ENCODE measurements at regions not wholly inside any gene's neighbourhood (a gene's known extent, or its start where the extent isn't known, plus 50 kb on each side); places are given as distances from the start of the nearest gene placed in this dataset.
A peak's percentile ranks its signal among the peaks of the same experiment; 100 is the strongest.

DNA sequence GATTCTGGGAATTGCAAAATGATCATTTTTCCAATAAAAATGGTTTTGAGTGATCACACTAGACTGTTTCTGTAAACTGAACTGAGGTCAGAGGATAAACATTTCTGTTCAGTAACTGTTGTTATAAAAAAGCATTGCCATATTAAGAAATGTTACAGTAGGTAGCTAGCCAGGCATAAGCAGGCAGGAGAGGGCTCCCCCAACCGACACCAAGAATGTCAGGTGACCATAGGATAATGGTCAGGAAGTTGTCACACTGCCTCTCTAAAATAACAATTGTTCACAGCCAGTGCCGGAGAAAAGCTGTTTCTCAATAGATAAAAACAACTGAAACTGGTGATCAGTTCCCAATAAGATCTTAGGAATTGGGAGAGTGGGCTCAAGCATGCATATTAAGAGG is 306.2 kb upstream of the SLIT2 start:
- no peak overlapping the region for H3K4me3 Mint-ChIP-seq
- no peaks in the 10 kb centered on the region for H3K27me3 Mint-ChIP-seq
- peaks cover 0 to 4% (median 2%) of the 10 kb centered on the region in 3 donors for H3K9me3 Mint-ChIP-seq
- H3K36me3 Mint-ChIP-seq: no peaks in the 10 kb centered on the region
- H3K4me1 Mint-ChIP-seq: no peaks in the 10 kb centered on the region
- H3K27ac Mint-ChIP-seq: no peak overlapping the region

DNA sequence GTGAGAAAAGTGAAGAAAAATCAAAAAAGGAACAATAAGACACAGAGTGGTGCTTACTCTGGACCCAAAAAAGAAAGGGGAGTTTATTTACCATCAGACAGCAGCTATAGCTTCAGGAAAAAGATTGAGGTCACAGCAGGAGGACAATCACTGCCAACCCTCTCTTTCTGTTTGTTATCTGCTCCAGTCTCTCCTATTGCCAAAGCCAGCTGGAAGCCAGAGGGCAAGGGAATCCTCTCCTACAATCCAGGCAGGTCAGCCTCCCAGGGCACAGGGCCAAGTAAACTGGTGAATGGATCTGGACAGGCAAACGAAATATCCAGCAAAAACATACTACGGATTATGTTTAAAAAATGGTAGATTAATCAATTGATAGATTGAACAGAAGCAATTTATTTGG is 306.9 kb upstream of the SLIT2 start:
- Mint-ChIP-seq H3K27ac (no peak overlapping the region), H3K4me1 (no peaks in the 10 kb centered on the region), H3K9me3 (peaks cover 0 to 4% (median 2%) of the 10 kb centered on the region in 3 donors), H3K4me3 (no peak overlapping the region), H3K36me3 (no peaks in the 10 kb centered on the region), H3K27me3 (no peaks in the 10 kb centered on the region)

DNA sequence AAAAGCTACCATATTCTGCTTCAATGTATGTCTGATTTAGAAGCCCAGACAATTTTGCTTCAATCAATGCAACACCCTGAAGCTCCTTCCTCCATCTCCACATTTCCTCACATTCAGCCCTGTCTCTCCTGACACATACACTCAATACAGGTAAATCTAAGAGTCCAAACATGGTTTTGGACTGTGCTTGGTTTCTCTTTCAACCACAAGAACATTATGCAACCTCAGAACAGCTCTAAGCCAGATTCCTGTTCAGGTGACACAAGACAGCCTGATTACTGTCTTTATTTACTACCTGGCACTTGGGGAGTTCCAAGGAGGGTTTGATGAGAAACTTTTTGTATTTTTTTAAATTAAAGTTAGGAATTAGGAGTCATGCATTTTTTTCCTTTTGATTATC is 307.5 kb upstream of the SLIT2 start:
- Mint-ChIP-seq H3K4me3 (no peak overlapping the region), H3K36me3 (no peaks in the 10 kb centered on the region), H3K9me3 (peaks cover 0 to 4% (median 2%) of the 10 kb centered on the region in 3 donors), H3K27ac (no peak overlapping the region), H3K4me1 (no peaks in the 10 kb centered on the region), H3K27me3 (no peaks in the 10 kb centered on the region)

DNA sequence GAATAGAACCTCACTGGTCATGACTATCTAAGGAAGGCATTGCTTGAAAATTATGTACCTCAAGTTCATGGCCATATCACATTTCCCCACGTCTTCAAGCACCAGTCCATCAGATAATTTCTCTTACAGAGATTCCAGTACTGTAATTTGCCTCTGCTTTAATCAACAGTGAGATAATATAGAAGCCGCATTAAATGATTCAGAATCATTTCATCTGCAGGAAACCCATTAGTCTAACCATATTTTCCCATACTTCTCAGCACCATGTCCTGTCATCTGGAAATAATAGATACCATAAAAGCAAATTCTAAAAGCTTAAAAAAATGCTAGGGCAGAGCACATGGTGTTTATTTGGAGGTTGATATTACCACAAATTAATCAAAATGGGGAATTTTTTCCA is 310.3 kb upstream of the SLIT2 start:
- H3K4me1 Mint-ChIP-seq: no peaks in the 10 kb centered on the region
- H3K27me3 Mint-ChIP-seq: no peaks in the 10 kb centered on the region
- H3K9me3 Mint-ChIP-seq: peaks cover 0 to 4% (median 1%) of the 10 kb centered on the region in 3 donors
- H3K4me3 Mint-ChIP-seq: no peak overlapping the region
- H3K27ac Mint-ChIP-seq: no peak overlapping the region
- no peaks in the 10 kb centered on the region for H3K36me3 Mint-ChIP-seq

DNA sequence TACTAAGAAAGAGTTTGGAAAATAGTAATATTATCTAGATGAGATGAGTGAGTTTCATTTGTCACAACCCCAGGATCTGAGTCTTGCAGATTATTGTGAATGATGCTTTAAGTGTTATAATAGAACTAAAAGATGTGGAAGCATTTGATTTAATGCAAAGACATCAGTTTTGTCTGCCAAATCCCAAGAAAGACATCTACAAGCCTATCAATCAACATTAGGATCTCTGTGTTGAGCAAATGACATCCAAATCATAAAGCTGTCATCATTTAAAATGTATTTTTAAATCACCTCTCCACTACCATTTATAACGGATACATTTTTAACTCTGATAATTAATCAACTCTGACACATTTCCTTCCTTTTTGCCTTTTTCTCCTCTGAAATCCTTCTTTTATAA is 310.8 kb upstream of the SLIT2 start:
- no peaks in the 10 kb centered on the region for H3K4me1 Mint-ChIP-seq
- H3K27ac Mint-ChIP-seq: no peak overlapping the region
- no peak overlapping the region for H3K4me3 Mint-ChIP-seq
- H3K9me3 Mint-ChIP-seq: peaks cover 0 to 4% (median 1%) of the 10 kb centered on the region in 3 donors
- H3K27me3 Mint-ChIP-seq: no peaks in the 10 kb centered on the region
- H3K36me3 Mint-ChIP-seq: no peaks in the 10 kb centered on the region

DNA sequence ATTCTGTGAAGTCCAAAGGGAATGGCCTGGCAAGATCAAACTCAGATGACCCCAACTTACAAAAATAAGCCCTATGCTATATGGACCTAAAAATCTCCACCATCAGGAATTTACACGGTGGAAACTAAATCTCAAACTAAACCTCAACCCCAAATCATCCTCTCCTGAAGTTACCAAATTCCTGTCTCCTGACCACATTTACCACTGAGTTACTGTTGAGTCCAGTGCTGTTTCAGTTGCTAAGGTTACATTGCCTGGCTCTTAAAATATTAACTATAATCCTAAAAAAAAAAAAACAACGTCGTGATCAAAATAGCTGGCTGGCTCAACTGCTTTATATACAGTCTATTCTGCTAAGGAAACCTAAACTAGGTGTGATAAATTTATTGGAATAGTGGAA is 315.2 kb upstream of the SLIT2 start:
- H3K27me3 Mint-ChIP-seq: no peaks in the 10 kb centered on the region
- no peaks in the 10 kb centered on the region for H3K36me3 Mint-ChIP-seq
- no peak overlapping the region for H3K4me3 Mint-ChIP-seq
- no peak overlapping the region for H3K27ac Mint-ChIP-seq
- H3K9me3 Mint-ChIP-seq: peaks cover 0 to 7% (median 4%) of the 10 kb centered on the region in 3 donors
- no peaks in the 10 kb centered on the region for H3K4me1 Mint-ChIP-seq

DNA sequence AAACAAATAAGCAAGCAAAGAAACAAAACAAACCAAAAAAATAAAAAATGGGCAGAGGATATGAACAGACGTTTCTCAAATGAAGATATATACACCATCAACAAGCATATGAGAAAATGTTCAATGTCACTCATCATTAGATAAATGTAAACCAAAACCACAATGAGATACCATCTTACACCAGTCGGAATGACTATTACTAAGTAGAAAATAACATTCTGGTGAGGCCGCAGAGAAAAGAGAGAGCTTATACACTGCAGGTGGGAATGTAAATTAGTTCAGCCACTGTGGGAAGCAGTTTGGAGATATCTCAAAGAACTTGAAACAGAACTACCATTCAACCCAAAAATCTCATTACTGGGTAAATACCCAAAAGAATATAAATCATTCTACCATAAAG is 321.0 kb upstream of the SLIT2 start:
- H3K9me3 Mint-ChIP-seq: peaks cover 2 to 11% (median 6%) of the 10 kb centered on the region in 3 donors
- no peaks in the 10 kb centered on the region for H3K27me3 Mint-ChIP-seq
- H3K36me3 Mint-ChIP-seq: no peaks in the 10 kb centered on the region
- no peaks in the 10 kb centered on the region for H3K4me1 Mint-ChIP-seq
- no peak overlapping the region for H3K4me3 Mint-ChIP-seq
- no peak overlapping the region for H3K27ac Mint-ChIP-seq

DNA sequence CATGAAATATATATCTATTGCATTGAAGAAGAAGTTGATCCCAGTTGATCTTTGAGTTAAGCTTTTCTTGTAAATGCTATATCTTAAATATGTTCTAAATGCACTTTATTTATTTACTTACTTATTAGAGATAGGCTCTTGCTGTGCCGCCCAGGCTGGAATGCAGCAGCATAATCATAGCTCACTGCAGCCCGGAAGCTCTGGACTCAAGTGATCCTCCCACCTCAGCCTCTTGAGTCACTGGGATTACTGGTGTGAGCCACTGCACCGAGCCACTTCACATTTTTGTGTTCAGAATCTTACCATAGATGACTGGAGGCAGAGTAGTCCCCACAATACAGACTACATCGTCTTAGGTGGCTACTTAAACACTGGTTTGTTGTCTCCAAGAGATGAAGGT is 324.3 kb upstream of the SLIT2 start:
- Mint-ChIP-seq H3K36me3 (no peaks in the 10 kb centered on the region), H3K27me3 (no peaks in the 10 kb centered on the region), H3K4me3 (no peak overlapping the region), H3K27ac (no peak overlapping the region), H3K4me1 (no peaks in the 10 kb centered on the region), H3K9me3 (peaks cover 2 to 8% (median 3%) of the 10 kb centered on the region in 3 donors)

DNA sequence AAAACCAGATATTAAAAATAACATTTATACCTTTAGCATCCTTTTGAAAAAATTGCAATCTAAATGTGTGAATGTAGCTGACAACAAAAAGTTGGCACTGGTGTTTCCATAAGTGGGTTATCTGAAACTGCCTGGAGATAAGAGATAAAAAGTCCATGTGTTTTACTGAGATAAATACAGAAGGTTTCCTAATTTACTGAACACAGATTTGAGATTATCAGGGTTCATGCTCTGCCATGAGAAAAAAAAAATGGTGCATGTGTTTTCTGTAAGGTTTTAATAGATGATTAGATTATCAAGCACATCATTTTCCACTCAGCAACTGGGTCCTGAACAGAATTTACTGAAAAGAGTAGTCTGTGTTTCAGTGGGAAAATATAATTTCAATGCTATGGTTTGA is 326.2 kb upstream of the SLIT2 start:
- Mint-ChIP-seq H3K36me3 (no peaks in the 10 kb centered on the region), H3K27ac (no peak overlapping the region), H3K4me3 (no peak overlapping the region), H3K9me3 (peaks cover 2 to 8% (median 3%) of the 10 kb centered on the region in 3 donors), H3K4me1 (no peaks in the 10 kb centered on the region), H3K27me3 (no peaks in the 10 kb centered on the region)

DNA sequence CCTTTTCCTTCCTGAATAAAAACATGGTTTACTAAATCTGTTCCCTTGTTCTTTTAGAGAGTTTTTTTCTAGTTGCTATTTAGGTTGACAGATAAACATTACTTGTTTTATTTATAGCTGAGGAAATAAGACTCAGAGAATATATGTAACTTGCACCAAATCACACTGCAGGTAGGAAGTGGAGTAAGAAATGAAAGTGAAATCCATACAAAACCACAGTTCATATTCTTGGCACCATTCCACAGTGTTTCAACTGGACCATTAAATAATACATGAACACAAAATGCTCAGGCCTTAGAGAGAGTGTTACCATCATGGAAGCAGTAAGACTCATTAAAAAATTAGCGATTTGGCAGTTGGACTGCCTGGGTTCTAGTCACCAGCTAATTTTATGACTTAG is 326.9 kb upstream of the SLIT2 start:
- H3K27ac Mint-ChIP-seq: no peak overlapping the region
- no peaks in the 10 kb centered on the region for H3K36me3 Mint-ChIP-seq
- H3K4me1 Mint-ChIP-seq: no peaks in the 10 kb centered on the region
- no peak overlapping the region for H3K4me3 Mint-ChIP-seq
- H3K9me3 Mint-ChIP-seq: peaks cover 2 to 8% (median 3%) of the 10 kb centered on the region in 3 donors
- no peaks in the 10 kb centered on the region for H3K27me3 Mint-ChIP-seq

DNA sequence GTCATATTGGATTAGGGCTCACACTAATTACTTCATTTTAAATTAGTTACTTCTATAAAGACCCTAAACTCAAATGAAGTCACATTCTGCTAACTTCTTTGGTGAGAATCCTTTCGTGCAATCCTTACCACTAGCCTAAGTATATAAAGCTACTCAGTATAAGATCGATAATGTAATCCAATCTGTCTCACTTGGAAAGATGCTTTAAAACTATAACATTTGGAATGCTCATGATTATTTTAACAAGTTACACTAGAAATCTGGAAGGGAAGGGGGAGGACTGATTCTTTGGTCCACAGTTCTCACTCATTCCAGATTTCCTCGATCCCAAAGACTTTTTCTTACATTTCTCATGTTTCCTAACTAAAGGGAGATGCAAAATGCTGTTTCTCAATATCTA is 336.4 kb upstream of the SLIT2 start:
- Mint-ChIP-seq H3K9me3 (peaks cover 0 to 5% (median 3%) of the 10 kb centered on the region in 3 donors), H3K27me3 (no peaks in the 10 kb centered on the region)

DNA sequence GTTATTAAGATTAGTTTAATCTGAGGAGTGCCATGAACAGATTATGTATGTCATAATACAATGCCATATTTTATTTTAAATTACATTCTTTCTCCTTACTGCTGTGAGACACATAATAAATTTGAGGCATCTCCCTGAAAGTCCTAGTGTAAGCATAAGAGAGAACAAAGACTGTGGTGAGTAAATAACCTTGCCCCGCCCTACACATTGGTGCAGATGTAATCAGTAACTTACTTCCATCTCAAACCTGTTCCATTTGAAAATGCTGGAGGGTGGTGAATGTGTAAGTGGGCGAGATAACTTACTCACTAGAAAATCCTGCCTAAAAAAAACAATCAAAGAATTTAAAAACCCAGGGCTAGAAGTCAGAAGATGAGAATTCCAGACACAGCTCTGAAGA is 338.1 kb upstream of the SLIT2 start:
- Mint-ChIP-seq H3K36me3 (no peaks in the 10 kb centered on the region), H3K9me3 (peaks cover 2 to 5% (median 3%) of the 10 kb centered on the region in 3 donors), H3K4me1 (no peaks in the 10 kb centered on the region), H3K27ac (peak overlapping the region in 1 of 3 donors; percentile 86), H3K4me3 (no peak overlapping the region), H3K27me3 (no peaks in the 10 kb centered on the region)

More for the DNA sequence above, 336.4 kb upstream of the SLIT2 start:
- Mint-ChIP-seq H3K27ac (no peak overlapping the region), H3K4me3 (no peak overlapping the region), H3K36me3 (no peaks in the 10 kb centered on the region), H3K4me1 (no peaks in the 10 kb centered on the region)

DNA sequence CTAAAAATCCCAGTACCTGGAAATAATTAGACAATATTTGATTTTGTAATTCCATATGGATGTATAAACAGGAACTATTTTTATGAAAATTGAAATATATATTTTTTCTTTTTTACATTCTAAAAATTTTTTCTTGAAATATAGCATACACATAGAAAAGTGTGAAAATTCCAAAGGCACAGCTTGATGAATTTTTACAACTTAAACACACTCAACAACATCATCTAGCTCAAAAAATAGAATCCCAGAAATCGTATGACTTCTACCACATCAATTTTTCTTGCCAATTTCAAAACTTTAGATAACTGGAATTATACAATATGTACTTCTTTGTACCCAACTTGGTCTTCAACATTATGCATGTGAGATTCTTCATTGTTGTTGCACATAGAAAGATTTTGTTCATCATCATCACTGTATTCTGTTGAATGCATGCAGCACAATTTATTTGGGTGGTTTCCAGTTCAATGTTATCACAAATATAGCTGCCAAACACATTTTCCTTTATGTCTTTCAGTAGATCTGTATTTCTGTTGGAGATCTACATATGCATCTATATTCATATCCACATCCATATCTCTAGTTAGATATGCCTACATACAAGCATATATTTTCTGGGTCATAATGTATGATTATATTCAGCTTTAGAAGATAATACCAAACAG is 340.7 kb upstream of the SLIT2 start:
- Mint-ChIP-seq H3K36me3 (no peaks in the 10 kb centered on the region), H3K9me3 (peaks cover 0 to 4% (median 2%) of the 10 kb centered on the region in 3 donors), H3K4me1 (no peaks in the 10 kb centered on the region), H3K27ac (no peak overlapping the region), H3K27me3 (no peaks in the 10 kb centered on the region), H3K4me3 (no peak overlapping the region)

DNA sequence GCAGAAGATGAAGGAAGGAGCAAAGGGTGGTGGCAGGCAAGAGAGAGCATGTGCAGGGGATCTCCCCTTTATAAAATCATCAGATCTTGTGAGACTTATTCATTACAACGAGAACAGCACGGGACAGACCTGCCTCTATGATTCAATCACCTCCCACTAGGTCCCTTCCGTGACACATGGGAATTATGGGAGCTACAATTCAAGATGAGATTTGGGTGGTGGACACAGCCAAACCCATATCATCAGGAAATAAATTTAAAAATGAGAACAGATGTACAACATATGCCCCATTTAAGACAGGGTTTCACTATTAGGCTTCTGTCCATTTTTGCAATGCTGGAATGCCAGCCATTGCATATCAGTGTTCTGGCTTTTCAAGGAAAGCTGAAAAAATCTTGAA is 346.7 kb upstream of the SLIT2 start:
- H3K4me3 Mint-ChIP-seq: no peak overlapping the region
- no peaks in the 10 kb centered on the region for H3K4me1 Mint-ChIP-seq
- no peak overlapping the region for H3K27ac Mint-ChIP-seq
- no peaks in the 10 kb centered on the region for H3K27me3 Mint-ChIP-seq
- peaks cover 4 to 9% (median 4%) of the 10 kb centered on the region in 3 donors for H3K9me3 Mint-ChIP-seq
- peaks cover 3% of the 10 kb centered on the region for H3K36me3 Mint-ChIP-seq

DNA sequence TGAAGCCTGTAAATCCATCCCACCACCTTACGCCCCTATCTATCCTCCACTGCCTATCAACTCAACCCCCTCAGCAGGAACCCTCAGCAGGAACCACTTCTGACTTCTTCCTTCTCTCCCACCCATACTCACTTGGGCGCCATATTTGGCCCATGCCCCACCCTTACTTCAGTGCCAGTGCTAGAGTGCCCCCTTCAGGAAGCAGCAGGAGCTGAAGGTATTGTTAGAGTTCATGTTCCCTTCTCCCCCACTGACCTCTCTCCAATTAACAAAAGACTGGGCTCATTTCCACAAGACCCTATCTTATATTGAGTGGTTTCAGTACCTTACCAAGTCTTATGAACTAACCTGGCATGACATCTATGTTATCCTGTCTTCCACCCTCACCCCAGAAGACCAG is 363.1 kb upstream of the SLIT2 start:
- H3K4me3 Mint-ChIP-seq: no peak overlapping the region
- no peak overlapping the region for H3K27ac Mint-ChIP-seq
- peaks cover 0 to 13% (median 3%) of the 10 kb centered on the region in 3 donors for H3K9me3 Mint-ChIP-seq
- no peaks in the 10 kb centered on the region for H3K4me1 Mint-ChIP-seq
- H3K27me3 Mint-ChIP-seq: no peaks in the 10 kb centered on the region
- H3K36me3 Mint-ChIP-seq: peaks cover 2% of the 10 kb centered on the region

DNA sequence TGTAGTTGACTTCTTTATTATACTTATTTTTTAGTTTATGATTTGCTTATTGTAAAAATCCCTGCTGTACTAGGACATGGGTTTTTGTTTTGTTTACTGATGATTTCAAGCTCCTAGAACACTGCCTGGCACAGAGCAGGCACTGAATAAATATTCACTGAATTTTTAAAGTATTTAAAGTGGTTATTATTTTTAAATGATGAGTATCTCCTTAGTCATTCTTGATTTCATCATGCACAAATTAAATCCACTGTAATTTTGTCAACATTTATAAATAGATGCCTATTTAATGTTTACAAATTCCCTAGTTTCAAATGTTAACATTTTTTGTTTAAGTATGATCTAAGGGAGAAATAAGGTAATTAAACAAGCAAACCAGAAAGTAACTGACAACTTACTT is 367.9 kb upstream of the SLIT2 start:
- Mint-ChIP-seq H3K27me3 (no peaks in the 10 kb centered on the region), H3K9me3 (peaks cover 0 to 17% (median 2%) of the 10 kb centered on the region in 3 donors), H3K36me3 (peaks cover 2% of the 10 kb centered on the region), H3K4me1 (no peaks in the 10 kb centered on the region), H3K27ac (no peak overlapping the region), H3K4me3 (no peak overlapping the region)

Data from IgD-negative memory B cell (primary cell).